ENCODE measurements at regions not wholly inside any gene's neighbourhood (a gene's known extent, or its start where the extent isn't known, plus 50 kb on each side); places are given as distances from the start of the nearest gene placed in this dataset.

DNA sequence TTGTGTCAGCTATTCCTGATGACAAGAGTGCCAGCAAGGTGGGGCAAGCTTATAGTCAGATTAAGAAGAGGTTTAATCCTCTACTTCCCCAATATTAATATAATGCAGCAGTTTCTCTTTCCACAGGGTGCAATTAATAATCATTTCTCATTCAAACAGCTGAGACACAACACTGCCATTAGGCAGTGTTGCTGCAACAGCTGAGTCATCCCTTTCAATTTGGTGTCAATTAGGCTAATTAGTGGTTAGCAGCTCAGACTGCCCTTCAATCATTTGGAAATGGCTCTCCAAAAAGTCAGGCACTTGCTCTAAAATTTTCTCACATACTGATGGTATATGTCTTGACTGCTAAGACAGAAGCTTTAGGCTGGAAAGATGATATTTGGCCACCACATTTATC lies 265.7 kb upstream of the FAM241A start:
- TF ChIP-seq, protein P1, sequence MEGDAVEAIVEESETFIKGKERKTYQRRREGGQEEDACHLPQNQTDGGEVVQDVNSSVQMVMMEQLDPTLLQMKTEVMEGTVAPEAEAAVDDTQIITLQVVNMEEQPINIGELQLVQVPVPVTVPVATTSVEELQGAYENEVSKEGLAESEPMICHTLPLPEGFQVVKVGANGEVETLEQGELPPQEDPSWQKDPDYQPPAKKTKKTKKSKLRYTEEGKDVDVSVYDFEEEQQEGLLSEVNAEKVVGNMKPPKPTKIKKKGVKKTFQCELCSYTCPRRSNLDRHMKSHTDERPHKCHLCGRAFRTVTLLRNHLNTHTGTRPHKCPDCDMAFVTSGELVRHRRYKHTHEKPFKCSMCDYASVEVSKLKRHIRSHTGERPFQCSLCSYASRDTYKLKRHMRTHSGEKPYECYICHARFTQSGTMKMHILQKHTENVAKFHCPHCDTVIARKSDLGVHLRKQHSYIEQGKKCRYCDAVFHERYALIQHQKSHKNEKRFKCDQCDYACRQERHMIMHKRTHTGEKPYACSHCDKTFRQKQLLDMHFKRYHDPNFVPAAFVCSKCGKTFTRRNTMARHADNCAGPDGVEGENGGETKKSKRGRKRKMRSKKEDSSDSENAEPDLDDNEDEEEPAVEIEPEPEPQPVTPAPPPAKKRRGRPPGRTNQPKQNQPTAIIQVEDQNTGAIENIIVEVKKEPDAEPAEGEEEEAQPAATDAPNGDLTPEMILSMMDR (IDR thresholded peaks at IDR 0.05) = no peak

DNA sequence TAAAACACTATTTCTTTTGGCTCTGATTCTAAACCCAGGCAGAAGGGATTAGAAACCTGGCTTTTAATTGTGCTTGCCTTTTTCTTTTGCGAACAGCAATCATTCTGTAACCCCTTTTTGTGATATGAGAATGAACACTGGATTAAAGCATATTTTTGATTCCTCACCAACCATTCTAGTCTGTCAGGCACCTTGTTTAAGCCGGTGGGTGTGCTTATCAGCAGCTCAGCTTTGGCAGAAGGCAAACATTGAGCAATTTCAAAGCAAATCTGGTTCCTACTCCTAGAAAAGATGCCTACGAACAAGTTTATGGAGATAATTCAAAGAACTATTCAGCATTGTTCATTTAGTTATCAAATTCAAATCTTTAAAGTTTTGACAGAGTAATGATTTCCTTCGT lies 265.1 kb upstream of the FAM241A start:
- TF ChIP-seq, protein P1 (IDR thresholded peaks at IDR 0.05) = no peak

More for the DNA sequence above, 265.7 kb upstream of the FAM241A start:
- H3K79me2 ChIP-seq (ENCODE audit: insufficient read depth, low read length) = no peaks in the 10 kb centered on the region
- DNase-seq = no peak
- H3K9ac ChIP-seq (ENCODE audit: insufficient read depth, low read length, poor library complexity, severe bottlenecking) = no peak overlapping the region
- H3K4me1 ChIP-seq (ENCODE audit: control insufficient read depth in 1 of 2, insufficient read depth in 2 of 2, low read length in 2 of 2) = no peaks in the 10 kb centered on the region
- H3K4me3 ChIP-seq (replicated peaks in 1 of 3; ENCODE audit: low read depth in 2 of 3, low read length in 3 of 3) = no peak overlapping the region
- H3K27ac ChIP-seq (ENCODE audit: low read depth in 1 of 2, low read length in 2 of 2) = no peak overlapping the region
- Mint-ChIP-seq H3K4me3 (no peak overlapping the region), H3K4me1 (no peaks in the 10 kb centered on the region), H3K27ac (no peak overlapping the region), H3K27me3 (ENCODE audit: low read depth in 3 of 3) (no peaks in the 10 kb centered on the region), H3K36me3 (no peaks in the 10 kb centered on the region), H3K9me3 (no peaks in the 10 kb centered on the region)
- H2AFZ ChIP-seq (ENCODE audit: insufficient read depth, low read depth, low read length, poor library complexity, severe bottlenecking) = no peak overlapping the region
- no peaks in the 10 kb centered on the region for H4K20me1 ChIP-seq (ENCODE audit: insufficient read depth, low read length)
- H3K4me2 ChIP-seq (replicated peaks; ENCODE audit: extremely low read depth, low read length, poor library complexity, severe bottlenecking) = no peak overlapping the region
- no peaks in the 10 kb centered on the region for H3K27me3 ChIP-seq (ENCODE audit: control insufficient read depth in 2 of 2, insufficient read depth in 2 of 2, low read length in 2 of 2)
- intact Hi-C loops (cut with micrococcal nuclease) = no loop called here
- no peaks in the 10 kb centered on the region for H3K36me3 ChIP-seq (replicated peaks in 1 of 2; ENCODE audit: control insufficient read depth in 1 of 2, insufficient read depth in 2 of 2, low read length in 2 of 2)
- H3K9me3 ChIP-seq (replicated peaks in 1 of 2; ENCODE audit: control insufficient read depth in 1 of 2, insufficient read depth in 1 of 2, low read length in 2 of 2) = no peaks in the 10 kb centered on the region

More for the DNA sequence above, 265.1 kb upstream of the FAM241A start:
- no CpG with 5 or more reads among the region's 4 CpGs for WGBS (ENCODE audit: insufficient coverage)
- Histone ChIP-seq H3K79me2 (ENCODE audit: insufficient read depth, low read length) (no peaks in the 10 kb centered on the region), H3K4me2 (replicated peaks; ENCODE audit: extremely low read depth, low read length, poor library complexity, severe bottlenecking) (no peak overlapping the region), H3K36me3 (replicated peaks in 1 of 2; ENCODE audit: control insufficient read depth in 1 of 2, insufficient read depth in 2 of 2, low read length in 2 of 2) (no peaks in the 10 kb centered on the region), H4K20me1 (ENCODE audit: insufficient read depth, low read length) (no peaks in the 10 kb centered on the region), H3K27me3 (ENCODE audit: control insufficient read depth in 2 of 2, insufficient read depth in 2 of 2, low read length in 2 of 2) (no peaks in the 10 kb centered on the region), H3K4me1 (ENCODE audit: control insufficient read depth in 1 of 2, insufficient read depth in 2 of 2, low read length in 2 of 2) (no peaks in the 10 kb centered on the region), H3K4me3 (replicated peaks in 1 of 3; ENCODE audit: low read depth in 2 of 3, low read length in 3 of 3) (no peak overlapping the region), H3K9me3 (replicated peaks in 1 of 2; ENCODE audit: control insufficient read depth in 1 of 2, insufficient read depth in 1 of 2, low read length in 2 of 2) (no peaks in the 10 kb centered on the region), H3K9ac (ENCODE audit: insufficient read depth, low read length, poor library complexity, severe bottlenecking) (no peak overlapping the region), H3K27ac (ENCODE audit: low read depth in 1 of 2, low read length in 2 of 2) (no peak overlapping the region), H2AFZ (ENCODE audit: insufficient read depth, low read depth, low read length, poor library complexity, severe bottlenecking) (no peak overlapping the region)
- Mint-ChIP-seq H3K9me3 (no peaks in the 10 kb centered on the region), H3K36me3 (no peaks in the 10 kb centered on the region), H3K27me3 (ENCODE audit: low read depth in 3 of 3) (peaks cover 0 to 1% (median 0%) of the 10 kb centered on the region in 3 donors), H3K4me3 (no peak overlapping the region), H3K4me1 (no peaks in the 10 kb centered on the region), H3K27ac (no peak overlapping the region)
- no peak for DNase-seq
- intact Hi-C loops (cut with micrococcal nuclease) = no loop called here

Measured in CD14-positive monocyte (primary cell).